ENCODE measurements at regions not wholly inside any gene's neighbourhood (a gene's known extent, or its start where the extent isn't known, plus 50 kb on each side); places are given as distances from the start of the nearest gene placed in this dataset.

DNA sequence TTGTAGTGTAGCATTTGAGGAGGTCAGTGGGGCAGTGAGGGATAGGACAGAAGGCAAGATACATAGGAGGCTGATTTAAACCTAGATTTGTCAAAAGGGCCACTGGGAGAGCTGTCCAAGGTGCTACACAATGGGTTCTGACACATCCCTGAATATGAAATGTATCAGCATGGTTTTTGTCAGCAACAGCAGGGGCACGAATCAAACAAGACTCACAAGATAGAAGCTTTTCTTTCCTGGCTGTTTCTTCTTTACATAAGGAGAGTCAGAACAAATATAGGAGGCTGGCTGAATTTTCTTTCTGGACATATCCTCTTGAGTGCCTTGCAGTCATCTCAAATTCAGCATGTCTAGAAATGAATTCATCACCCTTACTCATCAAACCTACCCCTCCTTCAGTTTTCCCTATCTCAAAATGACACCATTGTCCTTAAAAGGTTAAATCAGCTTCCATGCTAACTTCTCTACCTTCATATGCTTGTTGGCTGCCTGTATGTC lies 130.5 kb downstream of the NPIPB5 start:
- TF ChIP-seq, protein P1, sequence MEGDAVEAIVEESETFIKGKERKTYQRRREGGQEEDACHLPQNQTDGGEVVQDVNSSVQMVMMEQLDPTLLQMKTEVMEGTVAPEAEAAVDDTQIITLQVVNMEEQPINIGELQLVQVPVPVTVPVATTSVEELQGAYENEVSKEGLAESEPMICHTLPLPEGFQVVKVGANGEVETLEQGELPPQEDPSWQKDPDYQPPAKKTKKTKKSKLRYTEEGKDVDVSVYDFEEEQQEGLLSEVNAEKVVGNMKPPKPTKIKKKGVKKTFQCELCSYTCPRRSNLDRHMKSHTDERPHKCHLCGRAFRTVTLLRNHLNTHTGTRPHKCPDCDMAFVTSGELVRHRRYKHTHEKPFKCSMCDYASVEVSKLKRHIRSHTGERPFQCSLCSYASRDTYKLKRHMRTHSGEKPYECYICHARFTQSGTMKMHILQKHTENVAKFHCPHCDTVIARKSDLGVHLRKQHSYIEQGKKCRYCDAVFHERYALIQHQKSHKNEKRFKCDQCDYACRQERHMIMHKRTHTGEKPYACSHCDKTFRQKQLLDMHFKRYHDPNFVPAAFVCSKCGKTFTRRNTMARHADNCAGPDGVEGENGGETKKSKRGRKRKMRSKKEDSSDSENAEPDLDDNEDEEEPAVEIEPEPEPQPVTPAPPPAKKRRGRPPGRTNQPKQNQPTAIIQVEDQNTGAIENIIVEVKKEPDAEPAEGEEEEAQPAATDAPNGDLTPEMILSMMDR (conservative IDR thresholded peaks at IDR 0.05; ENCODE audit: low read depth, low read length): no peak
- no peak for TF ChIP-seq POLR2A (IDR thresholded peaks at IDR 0.05; ENCODE audit: low read depth, low read length)
- TF ChIP-seq CEBPB (IDR thresholded peaks at IDR 0.05; ENCODE audit: low read depth, low read length): no peak
- TF ChIP-seq MAFK (IDR thresholded peaks at IDR 0.05; ENCODE audit: low read depth, low read length): no peak
- no peak for TF ChIP-seq FOS (IDR thresholded peaks at IDR 0.05; ENCODE audit: low read depth, low read length)
- no peak for TF ChIP-seq BHLHE40 (IDR thresholded peaks at IDR 0.05; ENCODE audit: low read depth, low read length)
- no peak for TF ChIP-seq MAZ (IDR thresholded peaks at IDR 0.05; ENCODE audit: borderline replicate concordance, low read depth, low read length)
- TF ChIP-seq, protein P2, sequence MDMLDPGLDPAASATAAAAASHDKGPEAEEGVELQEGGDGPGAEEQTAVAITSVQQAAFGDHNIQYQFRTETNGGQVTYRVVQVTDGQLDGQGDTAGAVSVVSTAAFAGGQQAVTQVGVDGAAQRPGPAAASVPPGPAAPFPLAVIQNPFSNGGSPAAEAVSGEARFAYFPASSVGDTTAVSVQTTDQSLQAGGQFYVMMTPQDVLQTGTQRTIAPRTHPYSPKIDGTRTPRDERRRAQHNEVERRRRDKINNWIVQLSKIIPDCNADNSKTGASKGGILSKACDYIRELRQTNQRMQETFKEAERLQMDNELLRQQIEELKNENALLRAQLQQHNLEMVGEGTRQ (IDR thresholded peaks at IDR 0.05; ENCODE audit: low read depth, low read length): no peak
- TF ChIP-seq MXI1 (IDR thresholded peaks at IDR 0.05; ENCODE audit: borderline replicate concordance, low read depth, low read length): no peak
